HG03342 (cell line): ENCODE measurements at regions not wholly inside any gene's neighbourhood (a gene's known extent, or its start where the extent isn't known, plus 50 kb on each side); places are given as distances from the start of the nearest gene placed in this dataset.

Experiments
- ATAC-seq: cut with Tn5 transposase; IDR thresholded peaks from one replicate; pipeline ENCODE4 v1.9.1; 2021; ENCODE audit warnings: mild to moderate bottlenecking, moderate library complexity; ENCODE audit not compliant: unreplicated experiment

DNA sequence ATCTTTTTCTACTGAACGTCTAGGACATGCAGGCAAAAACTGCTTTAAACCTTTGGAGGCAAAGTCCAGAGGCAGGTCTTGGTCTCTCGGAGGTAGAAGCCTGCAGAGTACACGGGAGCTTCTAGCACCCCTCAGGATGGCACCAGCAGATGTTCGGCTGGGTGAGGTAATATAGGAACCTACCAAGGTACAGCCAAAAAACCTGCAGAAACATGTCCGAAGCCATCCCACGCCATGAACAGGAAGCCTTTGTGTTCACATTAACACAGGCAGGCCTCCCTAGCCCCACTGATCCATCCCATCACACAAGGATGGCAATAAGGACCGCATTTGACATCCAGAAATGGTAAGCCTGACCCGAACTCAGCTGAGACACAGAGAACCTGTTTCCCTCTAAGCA, 157.9 kb upstream of the HES1 start:
- no peak for ATAC-seq

DNA sequence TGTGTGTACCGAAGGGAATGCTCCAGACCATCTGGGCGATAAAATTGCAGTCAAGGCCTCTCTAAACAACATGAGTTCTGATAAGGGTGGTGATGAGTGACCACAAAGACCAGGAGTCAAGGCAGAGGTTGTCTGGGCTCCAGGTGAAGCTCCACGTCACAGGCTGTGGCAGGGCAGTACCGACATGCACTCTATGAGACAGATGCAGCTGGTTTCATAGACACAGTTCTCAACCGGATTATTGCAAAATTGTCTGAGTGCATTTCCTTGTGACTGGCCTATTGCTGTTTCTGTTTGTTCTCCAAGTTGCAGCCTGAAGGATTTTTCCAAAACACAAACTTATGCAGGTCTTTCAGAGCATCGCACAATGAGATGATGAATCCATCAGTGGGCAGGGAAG, 157.5 kb upstream of the HES1 start:
- no peak for ATAC-seq

DNA sequence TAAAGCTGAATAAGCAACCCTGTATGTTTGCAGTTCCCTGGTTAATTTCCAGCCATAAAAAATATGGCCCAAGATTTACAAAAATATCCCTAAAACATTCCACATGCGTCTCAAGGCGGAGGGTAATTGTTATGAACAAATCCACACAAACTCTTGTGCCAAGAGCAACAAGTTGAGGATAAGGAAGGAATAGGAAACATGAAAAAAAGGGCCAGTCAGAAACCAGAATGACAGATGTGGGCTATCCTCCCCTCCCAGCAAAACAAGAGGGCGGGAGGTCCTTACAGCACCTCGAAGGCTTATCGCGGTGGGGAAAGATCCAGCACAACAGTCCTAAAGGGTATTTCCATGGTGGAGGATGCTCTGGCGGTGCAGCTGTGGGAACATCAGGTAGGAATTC, 155.6 kb upstream of the HES1 start:
- no peak for ATAC-seq

DNA sequence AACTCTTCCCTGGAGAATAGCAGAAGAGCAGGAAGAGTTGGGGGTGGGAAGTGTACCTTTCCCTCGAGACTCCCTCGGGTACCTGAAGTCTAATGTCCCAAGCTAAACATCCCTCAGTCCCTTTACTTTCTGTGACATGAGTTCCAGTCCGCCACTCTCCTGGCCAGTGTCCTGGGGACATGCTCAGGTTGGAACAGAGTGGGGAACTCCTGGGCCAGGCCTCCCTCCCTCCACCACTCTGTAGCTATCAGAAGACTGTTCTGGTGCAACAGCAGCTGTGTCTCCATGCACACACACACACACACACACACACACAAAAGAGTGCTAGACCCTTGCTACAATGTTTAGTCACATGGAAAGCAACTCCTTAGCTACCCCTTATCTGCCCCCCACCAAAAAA, 155.0 kb upstream of the HES1 start:
- ATAC-seq, result no peak

DNA sequence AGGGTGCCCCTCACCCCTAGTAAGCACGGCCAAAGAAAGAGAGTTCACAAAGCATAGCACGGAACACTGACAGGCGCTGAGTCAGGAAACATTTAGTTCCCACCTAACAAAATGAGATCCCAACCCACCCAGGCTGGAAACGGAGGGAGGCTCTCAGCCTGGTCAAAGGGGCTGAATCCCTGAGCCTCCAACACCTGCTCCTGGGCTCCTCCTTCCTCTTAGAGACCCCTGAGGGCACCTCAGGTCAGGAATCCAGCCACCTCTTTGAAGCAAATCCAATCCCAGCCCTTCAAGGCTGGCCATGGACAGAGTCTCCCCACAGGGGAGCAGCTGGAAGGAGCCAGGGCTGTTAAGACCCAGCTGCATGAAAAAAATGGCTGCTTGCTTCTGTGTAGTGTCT, 154.4 kb upstream of the HES1 start:
- no peak for ATAC-seq

DNA sequence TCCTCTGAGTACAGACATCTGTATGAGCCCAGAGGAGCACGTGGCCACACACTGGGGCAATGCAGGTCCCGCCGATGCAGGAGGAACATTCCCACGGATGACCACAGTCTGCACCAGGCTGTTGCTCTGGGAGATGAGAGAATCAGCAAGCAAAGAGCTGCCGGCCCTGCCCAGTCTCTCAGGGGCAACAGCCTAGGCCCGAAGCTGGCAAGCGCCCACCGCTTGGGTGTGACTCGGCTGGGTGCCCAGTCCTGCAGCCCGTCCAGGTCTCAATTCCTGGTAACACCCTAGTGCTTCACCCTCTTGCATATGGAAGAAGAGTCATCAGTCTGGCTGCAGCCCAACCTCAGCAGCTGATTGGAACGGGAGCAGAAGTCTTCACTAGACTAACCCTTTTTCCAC, 153.7 kb upstream of the HES1 start:
- no peak for ATAC-seq

DNA sequence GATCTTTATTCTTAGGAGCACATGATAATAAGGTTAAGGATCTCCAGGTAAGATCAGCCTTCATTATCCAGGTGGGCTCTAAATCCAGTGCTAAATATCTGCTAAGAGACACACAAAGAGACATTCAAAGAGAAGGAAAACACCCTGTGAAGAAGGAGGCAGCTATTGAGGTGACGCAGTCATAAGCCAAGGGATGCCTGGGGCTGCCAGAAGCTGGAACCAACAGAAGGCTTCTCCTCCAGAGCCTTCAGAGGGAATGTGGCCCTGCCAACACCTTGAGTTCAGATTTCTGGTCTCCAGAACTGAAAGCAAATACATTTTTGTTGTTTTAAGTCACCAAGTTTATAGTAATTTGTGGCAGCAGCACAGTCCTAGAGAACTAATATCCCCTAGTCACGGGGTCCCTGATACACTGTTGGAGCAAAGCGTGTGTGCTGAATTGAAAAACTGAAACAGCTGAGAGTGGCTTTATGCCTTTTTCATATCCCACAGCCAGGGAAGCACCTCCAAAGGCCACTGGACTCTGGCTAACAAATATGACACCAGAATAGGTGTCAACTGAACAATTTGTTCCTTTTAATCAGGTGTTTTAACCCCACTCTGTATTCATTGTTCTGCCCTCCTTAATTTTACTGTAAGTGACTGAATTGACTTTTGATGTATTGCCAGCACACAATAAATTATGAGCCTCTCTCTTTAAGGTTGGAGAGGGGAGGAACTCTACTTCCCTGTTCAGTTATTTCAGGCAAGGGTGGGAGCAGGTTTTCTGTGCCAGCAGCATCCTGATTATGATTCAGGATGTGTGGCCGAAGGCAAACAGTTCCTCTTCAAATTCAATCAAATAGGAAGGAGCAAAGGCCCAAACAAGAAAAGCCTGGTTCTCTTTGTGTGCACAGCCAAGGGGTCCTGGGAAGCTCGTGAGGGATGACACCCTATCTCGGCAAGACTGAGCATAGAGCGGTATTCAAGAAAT, 151.8 kb upstream of the HES1 start:
- no peak for ATAC-seq

DNA sequence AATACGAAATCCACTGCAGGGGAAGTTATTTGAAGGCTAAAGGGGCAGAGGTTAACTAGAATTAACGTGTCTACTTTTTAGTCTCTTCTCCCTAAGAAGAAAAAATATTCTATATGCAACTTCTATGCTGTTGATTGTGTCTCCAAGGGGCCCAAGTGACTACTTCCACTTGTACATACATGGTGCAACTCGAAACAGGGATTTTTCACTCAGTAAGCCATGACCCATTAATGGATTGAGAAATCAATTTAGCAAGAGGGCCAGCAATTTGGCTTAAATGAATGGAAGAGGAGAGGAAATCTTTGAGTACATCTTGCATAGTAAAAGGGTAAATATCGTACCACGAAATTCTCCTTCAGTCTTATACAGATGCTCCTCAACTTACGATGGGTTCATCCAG, 151.1 kb upstream of the HES1 start:
- no peak for ATAC-seq

DNA sequence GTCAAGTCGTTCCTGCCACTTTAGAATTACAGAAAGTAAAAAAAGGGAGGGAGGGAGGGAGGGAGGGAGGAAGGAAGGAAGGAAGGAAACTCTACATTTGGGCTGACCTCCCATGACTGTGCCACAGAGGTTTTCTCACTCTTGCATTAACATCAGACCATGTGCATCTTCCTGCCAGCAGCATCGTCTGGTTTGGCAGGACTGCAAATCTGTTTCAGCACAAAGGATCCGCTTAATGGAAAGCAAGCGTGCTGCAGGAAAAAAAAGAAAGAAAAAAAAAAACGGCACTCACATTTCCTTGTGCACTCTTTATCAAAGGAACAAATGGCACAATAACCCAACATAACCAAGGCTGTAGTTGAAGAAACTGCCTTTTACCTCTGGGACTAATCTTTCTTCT, 148.8 kb upstream of the HES1 start:
- no peak for ATAC-seq

DNA sequence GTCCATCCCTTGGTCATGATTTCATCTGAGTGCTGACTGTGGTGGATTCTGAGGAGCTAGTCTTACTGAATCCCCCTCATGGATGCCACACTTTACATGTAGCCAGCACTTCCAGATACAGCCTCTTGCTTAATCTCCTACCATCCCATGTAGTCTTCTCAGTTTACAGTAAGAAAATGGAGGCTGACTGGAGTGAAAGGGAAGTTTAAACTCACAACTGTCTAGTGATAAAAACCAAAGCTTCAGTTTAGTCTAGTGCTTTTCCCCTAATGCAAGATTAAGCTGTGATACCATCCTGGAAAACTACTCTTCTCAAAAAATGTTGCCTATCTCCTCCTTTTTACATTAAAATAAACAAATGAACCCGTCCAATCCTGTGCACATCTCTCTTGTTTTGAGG, 146.8 kb upstream of the HES1 start:
- ATAC-seq, result no peak

DNA sequence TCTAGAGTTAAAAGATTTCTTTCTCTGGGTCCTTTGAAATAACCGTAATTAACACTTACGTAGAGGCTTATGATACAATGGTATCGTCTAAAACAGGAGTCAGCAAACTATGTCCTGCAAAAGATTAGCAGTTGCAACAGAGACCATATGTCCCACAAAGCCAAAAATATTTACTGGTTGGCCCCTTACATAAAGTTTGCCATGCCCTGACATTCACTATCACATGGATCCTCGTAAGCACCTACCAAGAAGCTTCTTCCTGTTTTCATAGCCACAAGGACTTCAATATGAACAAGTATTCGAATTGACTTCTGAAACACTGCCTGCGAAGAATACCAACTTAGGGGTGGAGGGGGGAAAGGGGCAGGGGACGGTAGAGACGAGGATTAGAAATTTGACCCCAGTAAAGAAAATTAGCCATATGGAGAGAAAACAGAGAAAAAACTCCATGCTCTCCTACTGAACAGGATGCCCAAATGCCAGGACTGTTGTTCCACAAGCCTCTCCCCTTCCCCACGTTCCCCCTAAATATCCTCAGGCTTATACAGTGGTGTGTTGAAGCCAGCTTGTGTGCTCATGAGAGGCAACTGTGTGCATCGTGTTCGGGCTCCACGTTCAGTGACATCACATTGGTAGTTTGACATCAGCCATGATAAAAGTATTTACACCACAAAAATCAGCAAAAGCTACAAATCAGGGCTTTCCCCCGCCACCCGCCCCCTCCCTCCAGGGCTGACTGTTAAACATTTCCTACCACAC, 144.1 kb upstream of the HES1 start:
- ATAC-seq, result no peak

DNA sequence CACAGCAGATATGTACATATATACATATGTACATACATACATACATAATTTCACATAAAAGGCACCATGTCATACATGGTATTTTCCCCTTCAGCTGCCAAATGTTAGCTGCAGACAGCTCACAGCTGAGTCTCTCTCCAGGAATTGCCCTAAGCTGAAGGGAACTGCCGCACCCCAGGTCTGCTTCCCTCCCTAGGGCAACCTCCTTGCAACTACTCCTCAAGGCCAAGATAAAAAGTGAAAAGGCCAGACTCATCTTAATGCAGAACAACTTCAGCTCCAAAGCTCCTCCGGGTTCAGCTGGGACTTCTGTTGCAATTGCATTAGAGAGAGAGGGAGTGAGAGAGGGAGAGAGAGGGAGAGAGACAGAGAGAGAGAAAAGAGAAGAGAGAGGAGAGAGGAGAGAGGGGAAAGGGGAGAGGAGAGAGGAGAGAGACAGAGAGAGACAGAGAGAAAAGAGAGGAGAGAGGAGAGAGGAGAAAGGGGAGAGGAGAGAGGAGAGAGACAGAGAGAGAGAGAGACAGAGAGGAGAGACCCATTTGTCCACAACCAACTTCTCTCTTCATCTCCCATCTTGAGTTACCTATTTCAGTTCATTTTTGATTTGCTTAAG, 143.4 kb upstream of the HES1 start:
- ATAC-seq, result no peak

DNA sequence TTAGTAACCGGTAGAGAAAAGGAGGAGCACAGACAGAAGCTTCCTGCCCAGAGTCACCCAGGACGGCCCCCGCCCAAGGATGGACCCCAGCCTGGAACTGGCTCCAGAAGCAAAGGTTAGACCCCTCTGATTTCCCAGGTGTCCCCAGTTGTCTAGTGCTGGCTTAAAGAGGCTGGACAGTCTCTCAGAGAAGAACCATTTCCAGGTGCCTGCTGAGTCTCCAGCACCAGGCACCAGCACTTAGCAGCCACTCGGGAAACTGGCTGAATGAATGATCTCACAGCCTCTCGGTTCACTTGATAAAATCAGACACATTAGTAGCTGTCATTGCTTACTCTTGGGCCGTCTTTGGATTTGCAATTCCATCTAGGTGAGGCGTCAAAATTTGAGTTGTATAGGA, 139.7 kb upstream of the HES1 start:
- no peak for ATAC-seq

DNA sequence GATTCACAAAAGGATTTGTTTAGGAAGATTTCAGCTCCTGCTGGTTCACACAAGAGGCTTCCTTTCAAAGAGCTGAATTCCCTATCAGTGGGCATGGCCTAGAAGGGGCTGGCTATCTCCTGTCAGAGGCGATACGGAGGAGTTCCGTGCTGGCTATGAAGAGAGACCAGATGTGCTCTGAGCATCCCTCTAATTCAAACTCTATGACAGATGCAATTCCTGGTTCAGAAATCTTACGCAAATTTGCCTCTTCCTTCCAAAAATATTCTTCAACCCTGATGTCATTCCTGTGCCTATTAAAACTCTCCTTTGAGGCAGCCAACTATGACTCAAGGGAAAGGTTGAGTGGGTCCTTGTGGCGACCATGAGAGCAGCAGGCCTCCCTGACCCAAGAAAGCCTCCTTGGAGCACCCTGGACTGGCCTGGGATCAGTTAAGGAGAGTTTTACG, 139.3 kb upstream of the HES1 start:
- ATAC-seq, result no peak

DNA sequence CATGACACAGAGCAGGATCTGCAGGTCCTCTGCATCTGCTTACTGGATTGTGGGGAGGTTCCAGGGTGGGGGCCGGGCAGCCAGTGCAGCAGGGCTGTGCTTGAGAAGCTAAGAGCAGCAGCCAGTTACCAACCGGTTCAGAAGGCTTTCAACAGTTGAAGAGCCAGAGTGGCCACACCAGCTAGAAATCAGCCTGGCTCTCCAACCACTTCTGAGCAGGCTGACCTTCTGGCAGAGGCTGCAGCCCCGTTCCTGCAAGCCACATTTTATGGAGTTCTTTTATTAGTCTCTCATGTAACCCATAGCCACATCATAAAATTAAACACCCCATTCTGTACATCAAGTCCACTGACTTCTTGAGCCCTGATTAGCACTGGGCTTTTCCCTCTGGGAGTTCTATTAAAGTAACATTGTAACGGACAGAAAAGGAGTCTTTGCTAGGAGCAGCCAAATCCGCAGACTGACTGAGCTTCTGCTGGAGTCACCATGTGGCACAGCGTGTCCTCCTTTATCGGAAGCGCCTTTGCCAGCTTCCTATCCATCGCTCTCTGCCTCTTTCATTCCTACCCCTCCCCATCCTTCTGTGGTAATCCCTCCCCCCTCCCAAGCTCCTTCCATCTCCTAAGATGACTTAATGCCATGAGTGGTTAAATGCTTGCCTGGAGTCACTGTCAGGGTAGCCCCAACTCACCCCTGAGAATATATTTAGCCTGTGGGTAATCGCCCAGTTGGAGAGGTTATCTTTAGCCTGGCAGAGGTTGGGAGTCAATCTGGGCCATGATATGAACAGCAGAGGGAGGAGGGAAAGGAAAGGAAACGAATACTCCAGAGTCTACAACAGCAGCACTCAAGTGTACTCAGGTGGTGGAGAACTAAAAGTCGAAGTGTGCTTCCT, 138.5 kb upstream of the HES1 start:
- ATAC-seq, result no peak

DNA sequence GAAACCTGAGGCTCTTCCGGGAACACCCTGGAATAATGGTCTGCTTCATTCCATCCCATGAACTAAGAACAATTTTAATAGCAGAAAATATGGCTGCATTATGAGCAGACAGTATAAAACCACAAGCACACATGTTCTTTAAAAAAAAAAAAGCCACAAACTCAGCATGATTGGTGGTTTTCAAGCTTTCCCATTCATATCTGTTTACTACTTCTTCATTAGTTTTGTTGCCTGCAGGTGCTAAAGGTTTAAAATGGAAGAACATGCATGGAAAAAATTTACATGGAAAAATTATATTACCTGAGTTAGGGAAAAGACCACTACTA, 137.9 kb upstream of the HES1 start:
- no peak for ATAC-seq

DNA sequence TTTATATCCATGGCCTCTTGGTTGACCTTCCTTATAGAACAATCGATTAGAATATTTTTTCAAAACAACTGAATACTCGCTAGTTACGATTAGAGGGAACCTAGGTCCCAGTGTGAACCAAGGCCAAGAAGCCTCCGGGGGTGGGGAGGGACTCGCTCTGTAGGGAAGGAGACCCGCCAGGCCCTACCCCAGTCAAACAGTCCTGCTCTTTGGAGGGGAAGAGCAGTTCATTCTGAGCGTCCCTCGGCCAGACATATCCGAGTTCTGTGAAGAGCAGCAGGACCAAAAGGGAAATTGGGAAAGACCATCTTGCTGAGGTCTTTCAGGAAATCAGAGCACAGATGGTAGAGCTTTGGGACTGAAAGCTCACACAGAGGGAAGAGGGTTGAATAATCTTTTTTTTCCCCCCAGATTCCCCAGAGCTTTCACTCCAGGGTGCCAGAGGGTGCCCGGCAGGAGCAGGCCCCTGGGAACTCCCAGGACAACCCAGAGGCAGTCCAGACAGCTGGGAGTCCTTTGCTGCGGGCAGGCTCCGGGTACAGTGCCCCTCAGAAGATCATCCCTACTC, 137.2 kb upstream of the HES1 start:
- ATAC-seq, result no peak

DNA sequence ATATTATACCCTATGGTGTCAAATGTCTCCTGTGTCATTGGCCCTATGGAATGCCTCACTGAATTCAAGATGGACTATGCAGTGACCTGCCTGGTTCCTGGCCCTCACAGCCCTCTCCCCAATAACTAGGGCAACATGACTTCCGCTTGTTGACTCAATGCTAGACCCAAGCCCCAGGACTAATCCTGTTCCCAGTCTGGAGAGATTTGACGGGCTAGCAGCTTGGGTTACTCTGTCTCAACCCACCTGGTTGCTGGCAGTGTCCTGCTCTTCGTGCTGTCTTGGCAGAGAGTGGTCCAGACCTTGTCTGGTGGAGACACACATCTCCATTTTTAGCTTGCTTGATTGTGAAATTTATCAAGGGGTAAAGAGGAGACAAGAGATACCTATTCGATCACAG, 135.8 kb upstream of the HES1 start:
- ATAC-seq, result no peak

DNA sequence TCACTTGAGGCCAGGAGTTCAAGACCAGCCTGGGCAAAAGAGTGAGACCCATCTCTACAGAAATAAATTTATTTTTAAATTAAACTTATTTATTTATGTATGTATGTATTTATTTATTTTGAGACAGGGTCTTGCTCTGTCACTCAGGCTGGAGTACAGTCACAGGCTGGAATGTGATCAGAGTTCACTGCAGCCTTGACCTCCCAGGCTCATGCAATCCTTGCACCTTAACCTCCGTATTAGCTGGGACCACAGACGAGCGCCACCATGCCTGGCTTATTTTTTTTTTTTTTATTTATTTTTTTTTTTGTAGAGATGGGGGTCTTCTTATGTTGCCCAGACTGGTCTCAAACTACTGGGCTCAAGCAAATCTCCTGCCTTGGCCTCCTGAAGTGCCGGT, 135.2 kb upstream of the HES1 start:
- no peak for ATAC-seq

DNA sequence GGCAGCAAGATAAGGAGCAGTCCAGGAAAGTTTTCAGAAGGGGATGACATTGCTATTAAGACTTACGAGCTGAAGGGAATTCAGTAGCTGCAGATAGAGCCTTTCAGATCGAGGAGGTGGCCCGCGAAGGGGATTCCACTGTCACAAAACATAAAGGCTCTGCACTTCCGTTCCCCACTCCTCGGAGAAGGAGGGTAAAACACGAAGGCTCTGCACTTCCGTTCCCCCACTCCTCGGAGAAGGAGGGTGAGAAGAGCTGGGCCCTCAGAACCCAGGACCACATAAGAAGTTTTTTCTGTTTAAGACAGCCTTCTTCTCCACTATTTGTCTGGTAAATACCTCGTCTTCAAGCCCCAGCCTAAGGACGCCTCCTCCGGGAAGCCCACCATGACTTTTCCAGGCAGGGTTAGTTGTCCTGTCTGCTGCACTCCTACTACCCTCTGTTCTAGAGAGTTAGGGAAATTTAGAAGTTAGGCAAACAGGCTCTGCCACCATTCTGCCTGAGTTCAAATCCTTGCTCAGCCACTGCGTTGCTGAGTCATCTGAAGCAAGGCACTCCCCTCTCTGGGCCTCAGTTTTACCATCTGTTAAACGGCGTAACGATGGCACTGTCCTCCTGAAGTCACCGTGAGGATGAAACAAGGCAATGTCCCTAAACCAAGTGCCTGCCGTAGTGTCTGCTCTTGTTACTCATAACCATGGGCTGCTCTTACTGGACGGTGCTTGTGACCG, 134.1 kb upstream of the HES1 start:
- no peak for ATAC-seq
